Muscle of arm (tissue), 1 donor: ENCODE measurements at regions not wholly inside any gene's neighbourhood (a gene's known extent, or its start where the extent isn't known, plus 50 kb on each side); places are given as distances from the start of the nearest gene placed in this dataset.
"Not testable (repeated sequence)": the region's sequence is repeated elsewhere in the genome, so short reads cannot be mapped to it uniquely, and the experiment has no call there.

Source experiments
- DNase-seq: peaks from one replicate; pipeline ENCODE4 v3.0.0-alpha.2; 2013

DNA sequence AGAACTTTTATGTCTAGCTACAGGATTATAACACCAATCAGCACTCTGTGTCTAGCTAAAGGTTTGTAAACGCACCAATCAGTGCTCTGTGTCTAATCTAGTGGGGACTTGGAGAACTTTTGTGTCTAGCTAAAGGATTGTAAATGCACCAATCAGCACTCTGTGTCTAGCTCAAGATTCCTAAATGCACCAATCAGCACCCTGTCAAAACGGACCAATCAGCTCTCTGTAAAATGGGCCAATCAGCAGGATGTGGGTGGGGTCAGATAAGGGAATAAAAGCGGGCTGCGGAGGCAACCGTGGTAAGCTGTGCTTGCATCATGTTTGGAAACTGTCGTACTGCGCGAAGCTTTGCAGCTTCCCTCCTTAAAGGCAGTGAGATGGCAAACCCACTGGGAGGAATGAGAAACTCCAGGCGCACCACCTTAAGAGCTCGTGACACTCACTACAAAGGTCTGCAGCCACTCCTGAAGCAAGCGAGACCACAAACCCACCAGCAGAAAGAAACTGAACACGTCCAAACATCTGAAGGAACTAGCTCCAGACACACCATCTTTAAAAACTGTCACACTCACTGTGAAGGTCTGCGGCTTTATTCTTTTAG, 112.1 kb upstream of the DUSP22 start:
- not testable (repeated sequence) for DNase-seq

GRCh38 chr6:181049-181654, 111.1 kb upstream of the DUSP22 start:
- DNase-seq, result no peak

GRCh38 chr6:183668-184067, 108.6 kb upstream of the DUSP22 start:
- DNase-seq, result no peak

DNA sequence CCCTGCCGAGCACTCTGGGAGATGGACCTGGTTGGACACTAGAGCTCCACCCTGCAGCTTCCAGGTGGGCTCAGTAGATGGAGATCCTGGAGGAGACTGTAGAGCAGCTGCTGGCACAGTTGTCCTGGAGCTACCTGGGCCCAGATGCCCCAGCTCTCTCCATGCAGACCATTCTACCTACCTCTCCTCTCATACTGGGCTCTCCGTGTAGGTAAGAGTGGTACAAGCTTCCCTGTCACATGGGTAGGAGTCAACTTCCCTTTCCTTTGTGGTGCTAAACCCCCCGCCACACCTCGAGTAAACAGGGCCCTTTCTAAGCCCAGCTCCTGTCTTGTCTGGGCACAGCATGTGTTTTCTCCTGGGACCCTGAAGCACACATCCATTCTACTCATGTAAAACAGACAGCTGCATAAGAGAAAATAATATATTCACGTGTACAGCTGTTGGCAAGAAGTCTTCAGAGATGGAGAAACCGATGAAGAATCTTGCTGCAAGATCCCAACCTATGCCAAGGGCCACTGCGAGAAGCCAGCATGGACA, 108.1 kb upstream of the DUSP22 start:
- no peak for DNase-seq

DNA sequence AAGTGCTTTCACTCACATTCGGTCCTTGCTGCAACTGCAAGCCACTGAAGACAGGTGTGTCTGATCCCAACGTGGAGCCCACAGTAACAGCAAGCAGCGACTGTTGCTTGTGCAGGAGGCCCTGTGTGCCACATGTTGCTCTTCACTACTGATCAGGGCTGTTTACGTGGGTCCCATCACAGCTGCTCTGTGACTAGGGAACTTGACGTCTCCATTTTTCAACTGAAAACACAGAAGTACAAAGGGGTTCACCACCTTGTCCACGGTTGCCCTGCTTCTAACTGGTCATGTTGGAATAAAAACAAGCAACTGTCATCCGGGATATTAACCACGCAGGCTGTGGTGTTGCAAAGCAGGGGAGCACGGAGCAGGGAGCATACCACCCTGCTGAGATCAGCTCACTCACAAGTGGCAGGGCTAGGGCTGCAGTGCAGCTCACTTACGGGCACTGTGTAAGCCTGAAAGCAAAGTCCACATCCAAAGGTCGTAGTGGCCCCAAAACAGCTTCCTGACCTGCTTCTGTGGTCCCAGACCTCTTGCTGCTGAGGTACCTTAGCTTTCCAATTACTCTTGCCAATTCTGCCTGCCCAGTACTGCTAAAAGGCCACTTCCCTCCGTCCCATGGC, 105.8 kb upstream of the DUSP22 start:
- no peak for DNase-seq

DNA sequence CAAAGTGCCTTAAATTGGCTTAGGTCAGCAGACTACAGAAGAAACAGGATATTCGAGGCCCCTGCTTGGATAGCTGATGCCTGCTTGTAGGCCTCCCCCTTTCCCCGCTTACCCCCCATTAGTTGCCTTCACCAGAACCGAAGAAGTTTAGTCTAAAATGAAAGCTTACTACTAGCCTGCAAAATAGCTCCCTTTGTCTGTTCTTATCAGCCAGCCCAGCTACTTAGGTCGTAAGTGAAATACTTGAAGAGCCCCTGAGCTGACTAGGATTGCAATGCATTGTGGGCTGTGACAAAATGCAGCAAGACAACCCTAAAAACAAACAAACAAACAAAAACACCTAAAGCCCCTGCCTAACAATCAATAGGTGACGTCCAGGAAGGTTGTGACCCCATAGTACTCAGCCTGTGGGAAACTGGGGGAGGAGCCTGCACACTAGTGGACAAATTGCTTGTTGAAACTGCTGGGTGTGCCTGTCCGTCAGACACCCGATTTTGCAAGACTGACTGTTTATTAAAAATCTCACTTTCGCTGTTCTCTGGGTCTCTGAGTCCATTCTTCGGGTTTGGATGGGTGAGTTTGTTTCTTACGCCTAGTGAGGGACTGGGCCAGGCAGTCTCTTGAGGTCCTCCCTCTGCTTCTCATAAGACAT, 105.0 kb upstream of the DUSP22 start:
- no peak for DNase-seq

- peak; percentile 77 for DNase-seq
These were observed 103.2 kb upstream of the DUSP22 start for GRCh38 chr6:188821-189655.

- DNase-seq, result no peak
These were observed 102.6 kb upstream of the DUSP22 start for GRCh38 chr6:189676-190075.

DNA sequence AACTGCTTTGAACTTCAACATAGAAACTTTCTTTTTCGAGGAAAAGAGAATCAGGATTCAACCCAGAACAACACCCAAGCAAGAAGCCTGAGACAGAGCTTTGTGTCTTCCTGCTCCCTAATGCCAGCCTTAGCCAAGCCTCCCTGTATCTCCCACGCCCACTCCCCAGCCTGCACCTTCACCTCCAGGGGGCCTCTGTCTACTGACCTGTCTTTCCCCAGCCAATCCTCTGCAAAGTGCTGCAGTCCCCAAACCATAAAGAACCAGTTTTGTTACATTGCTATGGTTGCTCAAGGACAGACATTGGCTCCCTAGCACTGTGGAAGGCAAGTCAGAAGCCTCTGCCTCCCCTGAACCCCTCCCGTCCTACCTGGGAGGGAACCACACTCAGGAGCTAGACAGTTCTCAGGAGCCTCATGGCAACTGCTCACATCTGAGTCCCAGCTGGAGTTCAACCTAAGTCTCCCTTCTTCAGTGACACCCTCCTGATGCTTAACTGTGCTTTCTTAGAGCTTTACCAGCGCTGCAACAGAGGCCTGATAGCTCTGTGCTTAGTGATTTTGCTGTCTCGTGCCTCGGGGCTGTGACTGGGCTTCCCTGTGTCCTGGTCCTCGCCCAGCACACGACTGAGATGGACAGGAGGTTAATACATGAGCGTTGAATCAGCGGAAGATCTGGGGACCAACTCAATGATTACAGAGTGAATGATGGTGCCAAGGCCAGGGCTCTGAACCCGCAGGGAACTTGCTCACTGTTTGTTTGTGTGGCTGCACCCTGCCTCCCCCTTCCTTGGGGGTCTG, 101.5 kb upstream of the DUSP22 start:
- no peak for DNase-seq

GRCh38 chr6:191487-192312, 100.6 kb upstream of the DUSP22 start:
- DNase-seq, result no peak

- DNase-seq, result no peak
These were observed 100.0 kb upstream of the DUSP22 start for GRCh38 chr6:192313-192664.

GRCh38 chr6:193180-193579, 99.1 kb upstream of the DUSP22 start:
- DNase-seq, result no peak

GRCh38 chr6:193773-194310, 98.4 kb upstream of the DUSP22 start:
- no peak for DNase-seq

- peak; percentile 61 for DNase-seq
These were observed 96.4 kb upstream of the DUSP22 start for GRCh38 chr6:195861-196360.

DNA sequence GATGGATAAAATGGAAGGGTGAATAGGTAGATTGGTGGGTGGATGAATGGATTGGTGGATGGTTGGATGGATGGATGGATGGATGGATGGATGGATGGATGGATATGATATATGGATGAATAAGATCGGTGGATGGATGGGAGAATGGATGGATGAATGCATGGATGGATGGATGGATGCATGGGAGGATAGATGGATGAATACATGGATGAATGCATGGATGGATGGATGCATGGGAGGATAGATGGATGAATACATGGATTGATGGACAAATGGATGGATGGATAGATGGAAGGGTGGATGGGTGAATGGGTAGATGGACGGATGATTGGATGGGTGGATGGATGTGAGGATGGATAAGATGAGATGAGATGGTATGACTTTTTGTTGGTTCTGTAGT, 95.7 kb upstream of the DUSP22 start:
- DNase-seq, result no peak

- DNase-seq, result no peak
These were observed 88.6 kb upstream of the DUSP22 start for GRCh38 chr6:203661-204060.

GRCh38 chr6:206264-206663, 86.0 kb upstream of the DUSP22 start:
- no peak for DNase-seq

GRCh38 chr6:208364-208763, 83.9 kb upstream of the DUSP22 start:
- DNase-seq, result no peak

GRCh38 chr6:208938-209337, 83.3 kb upstream of the DUSP22 start:
- no peak for DNase-seq
